Ovary (tissue), 7 donors: ENCODE measurements at regions not wholly inside any gene's neighbourhood (a gene's known extent, or its start where the extent isn't known, plus 50 kb on each side); places are given as distances from the start of the nearest gene placed in this dataset.

Experiments
- DNase-seq, 5 donors: peaks; one replicate each; pipeline ENCODE4 v3.0.0-alpha.2; 2019 to 2020
- H3K27ac ChIP-seq, 2 donors: fragments of 200-600 bp; one replicate each; pipeline versions ENCODE4 v1.5.1 to v1.8.0; 2019 to 2022
- H3K27me3 ChIP-seq: fragments of 200-600 bp; one replicate; pipeline ENCODE4 v1.8.0; 2022
- H3K36me3 ChIP-seq: fragments of 200-600 bp; sonication (generic); one replicate; pipeline ENCODE4 v1.5.1; 2019
- H3K4me1 ChIP-seq: one replicate; pipeline ENCODE4 v1.8.1; 2013; ENCODE audit warnings: mild to moderate bottlenecking, moderate library complexity; ENCODE audit not compliant: insufficient read depth
- H3K4me3 ChIP-seq: fragments of 200-600 bp; sonication (generic); one replicate; pipeline ENCODE4 v1.5.1; 2017
- H3K9me3 ChIP-seq, 2 donors: fragments of 200-600 bp in 1 of 2; sonication (generic) in 1 of 2; one replicate each; pipeline versions ENCODE4 v1.5.1 to v1.8.1; 2013 to 2019; ENCODE audit warnings: mild to moderate bottlenecking in 1 of 2, moderate library complexity in 1 of 2
- EP300 ChIP-seq: sonication (generic); formaldehyde crosslinking; IDR thresholded peaks from one replicate; pipeline ENCODE4 v1.6.1; 2017; ENCODE audit warnings: antibody characterized with exemption
- POLR2A ChIP-seq: fragments of 450-650 bp; IDR thresholded peaks from one replicate; pipeline ENCODE4 v1.6.1; 2017; ENCODE audit warnings: antibody characterized with exemption, mild to moderate bottlenecking, moderate library complexity
- WGBS, 3 donors: extraction: QIAGEN DNeasy Blood & Tissue Kit in 1 of 3; methylation state at CpG; one replicate each; pipeline versions ENCODE4 v1.1.5 to v1.1.7; 2013 to 2017; 5-methylcytosine and 5-hydroxymethylcytosine counted together
- intact Hi-C, 4 donors: fragments of 100-400 bp; cut with DNase I; formaldehyde crosslinking; loops; one replicate each; pipeline versions ENCODE4 v1.11.0 to v1.15.1; 2022 to 2023
- TF ChIP-seq, protein P1 (sequence below), 3 donors: fragments of 450-650 bp in 2 of 3; fragments of 200-600 bp in 1 of 3; IDR thresholded peaks; one replicate each; pipeline versions ENCODE4 v1.5.1 to v1.8.0; 2016 to 2022; ENCODE audit warnings: antibody characterized with exemption in 3 of 3, mild to moderate bottlenecking in 1 of 3
- donor health status: DM: no; HTN: no; CAD: no; lungs with moderate emphysema.
- donor health status: DM: no; HTN: no; CAD: no.
- donor health status: Bipolar disorder and iron deficiency.
- donor health status: DM: no; HTN: no; CAD: no.
- donor health status: DM: yes; HTN: yes; CAD: no.

DNA sequence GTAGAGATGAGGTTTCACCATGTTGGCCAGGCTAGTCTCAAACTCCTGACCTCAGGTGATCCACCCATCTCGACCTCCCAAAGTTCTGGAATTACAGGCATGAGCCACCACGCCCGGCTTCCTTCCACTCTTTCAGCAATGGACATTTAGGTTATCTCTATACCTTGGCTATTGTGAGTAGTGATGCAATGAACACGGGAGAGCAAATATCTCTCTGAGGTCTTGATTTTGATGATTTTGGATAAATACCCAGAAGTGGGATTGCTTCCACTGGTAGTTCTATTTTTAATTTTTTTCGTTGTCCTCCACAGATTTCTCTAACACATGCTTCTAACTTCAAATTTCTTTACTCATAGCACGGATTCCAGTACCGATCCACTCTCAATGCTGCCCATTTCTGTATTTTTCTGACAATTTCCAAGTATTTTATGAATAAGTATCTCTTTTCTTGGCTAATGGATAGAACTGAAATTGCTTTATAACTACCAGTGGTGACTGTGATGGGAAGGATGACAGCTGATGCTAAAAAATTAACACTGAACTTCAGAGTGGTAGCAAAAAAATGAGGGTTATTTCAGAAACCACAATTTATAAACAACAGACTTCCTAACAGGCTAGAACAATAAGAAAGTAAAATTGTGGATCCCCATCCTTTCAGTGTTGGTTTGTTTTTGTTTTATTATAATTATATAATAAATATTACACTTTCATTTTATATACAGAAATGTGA lies 327.5 kb upstream of the RUNX1 start:
- H3K27ac ChIP-seq, result no peak overlapping the region
- intact Hi-C loops, result no loop called here
- no peaks in the 10 kb centered on the region for H3K4me1 ChIP-seq
- no peaks in the 10 kb centered on the region for H3K36me3 ChIP-seq
- 83 to 87% (median 86%) methylated on average over 7 of the region's 7 CpGs for WGBS, 3 donors
- TF ChIP-seq, protein P1, sequence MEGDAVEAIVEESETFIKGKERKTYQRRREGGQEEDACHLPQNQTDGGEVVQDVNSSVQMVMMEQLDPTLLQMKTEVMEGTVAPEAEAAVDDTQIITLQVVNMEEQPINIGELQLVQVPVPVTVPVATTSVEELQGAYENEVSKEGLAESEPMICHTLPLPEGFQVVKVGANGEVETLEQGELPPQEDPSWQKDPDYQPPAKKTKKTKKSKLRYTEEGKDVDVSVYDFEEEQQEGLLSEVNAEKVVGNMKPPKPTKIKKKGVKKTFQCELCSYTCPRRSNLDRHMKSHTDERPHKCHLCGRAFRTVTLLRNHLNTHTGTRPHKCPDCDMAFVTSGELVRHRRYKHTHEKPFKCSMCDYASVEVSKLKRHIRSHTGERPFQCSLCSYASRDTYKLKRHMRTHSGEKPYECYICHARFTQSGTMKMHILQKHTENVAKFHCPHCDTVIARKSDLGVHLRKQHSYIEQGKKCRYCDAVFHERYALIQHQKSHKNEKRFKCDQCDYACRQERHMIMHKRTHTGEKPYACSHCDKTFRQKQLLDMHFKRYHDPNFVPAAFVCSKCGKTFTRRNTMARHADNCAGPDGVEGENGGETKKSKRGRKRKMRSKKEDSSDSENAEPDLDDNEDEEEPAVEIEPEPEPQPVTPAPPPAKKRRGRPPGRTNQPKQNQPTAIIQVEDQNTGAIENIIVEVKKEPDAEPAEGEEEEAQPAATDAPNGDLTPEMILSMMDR (IDR thresholded peaks at IDR 0.05), result no peak
- no peak for TF ChIP-seq EP300
- TF ChIP-seq POLR2A, result no peak
- H3K9me3 ChIP-seq, result no peaks in the 10 kb centered on the region
- DNase-seq, result no peak
- no peaks in the 10 kb centered on the region for H3K27me3 ChIP-seq
- no peak overlapping the region for H3K4me3 ChIP-seq

DNA sequence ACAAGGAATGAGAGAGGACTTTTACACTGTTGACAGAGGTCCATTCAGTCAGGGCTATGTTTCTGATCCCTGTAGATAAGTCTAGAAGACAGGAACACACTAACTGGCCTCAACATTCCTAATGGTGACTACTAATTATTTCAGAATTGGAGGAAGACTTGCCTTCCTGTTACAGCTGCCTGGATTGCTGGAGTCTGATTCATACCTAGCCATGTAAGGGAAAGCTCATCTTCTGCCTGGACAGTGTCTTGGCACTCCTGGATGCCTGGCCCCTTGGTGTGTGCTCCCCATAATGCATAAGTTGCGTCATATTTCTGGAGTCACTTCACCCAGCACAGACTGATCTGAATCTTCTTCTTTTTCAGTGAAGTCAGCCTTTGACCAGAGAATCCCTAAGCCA lies 326.0 kb upstream of the RUNX1 start:
- no peak for TF ChIP-seq EP300
- TF ChIP-seq, protein P1 (IDR thresholded peaks at IDR 0.05), result no peak
- no peak for TF ChIP-seq POLR2A

DNA sequence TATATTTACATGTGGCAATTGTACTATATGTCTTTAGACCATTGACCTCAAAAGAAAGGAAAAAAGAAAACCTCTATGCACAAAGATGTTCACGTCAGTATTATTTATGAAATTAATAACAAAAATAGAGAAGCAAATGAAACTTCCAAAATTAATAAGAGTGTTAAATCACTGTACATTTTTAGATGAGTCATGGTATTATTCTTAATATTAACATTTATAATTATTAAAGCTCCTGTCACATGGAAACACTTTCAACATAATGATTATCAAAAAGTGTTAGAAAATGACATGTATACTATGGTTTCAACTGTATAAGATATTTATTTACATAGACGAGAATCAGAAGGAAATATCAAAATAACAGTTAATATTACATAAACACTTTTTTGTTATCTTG lies 324.9 kb upstream of the RUNX1 start:
- H3K4me1 ChIP-seq, result no peaks in the 10 kb centered on the region
- H3K4me3 ChIP-seq, result no peak overlapping the region
- H3K9me3 ChIP-seq, result no peaks in the 10 kb centered on the region
- no peak for DNase-seq
- TF ChIP-seq POLR2A (no peak), EP300 (no peak)
- TF ChIP-seq, protein P1 (IDR thresholded peaks at IDR 0.05), result no peak
- no peaks in the 10 kb centered on the region for H3K27me3 ChIP-seq
- WGBS, 3 donors, result 87 to 89% (median 87%) methylated on average over 2 of the region's 2 CpGs
- no peaks in the 10 kb centered on the region for H3K36me3 ChIP-seq
- intact Hi-C loops, result no loop called here
- H3K27ac ChIP-seq, result no peak overlapping the region

More for the DNA sequence above, 326.0 kb upstream of the RUNX1 start:
- WGBS, 3 donors, result 90 to 100% (median 97%) methylated on average over 1 of the region's 1 CpG
- no peak for DNase-seq
- Histone ChIP-seq H3K27ac (no peak overlapping the region), H3K36me3 (no peaks in the 10 kb centered on the region), H3K4me3 (no peak overlapping the region), H3K9me3 (no peaks in the 10 kb centered on the region), H3K27me3 (no peaks in the 10 kb centered on the region), H3K4me1 (no peaks in the 10 kb centered on the region)
- intact Hi-C loops, result no loop called here

DNA sequence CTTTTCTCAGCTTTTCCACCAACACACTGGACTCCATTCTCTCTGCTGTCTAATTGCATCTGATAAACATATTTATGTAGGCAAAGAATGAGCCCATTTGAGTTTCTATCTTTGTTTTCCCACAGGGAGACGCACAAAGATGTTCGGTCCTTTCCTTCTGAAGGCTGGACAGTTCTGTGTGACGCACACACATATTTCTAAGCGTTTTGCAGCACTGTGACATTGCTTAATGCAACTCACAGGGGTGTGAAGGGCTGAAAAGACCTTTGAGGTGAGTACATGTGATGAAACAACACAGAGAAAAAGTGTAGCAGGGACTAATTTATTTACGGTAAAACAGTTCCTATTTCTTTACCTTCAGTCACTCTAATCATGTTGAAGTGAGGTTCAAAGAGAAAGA lies 323.1 kb upstream of the RUNX1 start:
- WGBS, 3 donors, result 94 to 97% (median 95%) methylated on average over 5 of the region's 5 CpGs
- Histone ChIP-seq H3K4me1 (no peaks in the 10 kb centered on the region), H3K27ac (no peak overlapping the region), H3K4me3 (no peak overlapping the region), H3K36me3 (no peaks in the 10 kb centered on the region), H3K27me3 (no peaks in the 10 kb centered on the region), H3K9me3 (no peaks in the 10 kb centered on the region)
- intact Hi-C loops, result no loop called here
- no peak for TF ChIP-seq EP300
- no peak for DNase-seq

DNA sequence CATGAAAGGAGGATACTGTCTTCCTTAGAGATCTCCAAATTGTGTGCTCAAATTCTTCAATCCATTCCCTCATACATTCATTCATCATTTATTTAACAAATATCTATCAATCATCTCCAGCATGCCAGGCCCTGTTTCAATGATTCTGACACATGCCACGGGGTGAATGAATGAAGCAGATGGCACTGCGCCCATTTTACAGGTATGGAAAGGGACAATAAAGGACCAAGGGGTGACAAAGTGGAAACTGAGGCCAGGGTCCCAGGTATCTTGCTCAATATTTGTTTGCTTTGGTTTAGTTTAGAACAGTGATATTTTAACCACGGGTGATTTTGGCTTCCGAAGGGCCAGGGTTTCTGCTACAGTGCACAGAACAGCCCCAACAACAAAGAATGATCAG lies 321.6 kb upstream of the RUNX1 start:
- TF ChIP-seq POLR2A, result no peak
- TF ChIP-seq, protein P1 (IDR thresholded peaks at IDR 0.05), result no peak
- no peak for TF ChIP-seq EP300
- Histone ChIP-seq H3K4me3 (no peak overlapping the region), H3K9me3 (no peaks in the 10 kb centered on the region), H3K27ac (no peak overlapping the region), H3K36me3 (no peaks in the 10 kb centered on the region), H3K27me3 (no peaks in the 10 kb centered on the region), H3K4me1 (no peaks in the 10 kb centered on the region)
- no peak for DNase-seq
- intact Hi-C loops, result no loop called here
- 74 to 88% (median 84%) methylated on average over 4 of the region's 4 CpGs for WGBS, 3 donors
